K562 (cell line): ENCODE measurements at regions not wholly inside any gene's neighbourhood (a gene's known extent, or its start where the extent isn't known, plus 50 kb on each side); places are given as distances from the start of the nearest gene placed in this dataset.

Source experiments
- CREB1 ChIP-seq, 2 experiments: sonication (generic) in 1 of 2; formaldehyde crosslinking in 1 of 2; IDR thresholded peaks; 2 replicates each; pipeline versions ENCODE4 v1.6.1 to v1.8.0; 2012 to 2022; ENCODE audit warnings: inconsistent platforms in 1 of 2, mild to moderate bottlenecking in 1 of 2, missing genetic modification reagents in 1 of 2, moderate library complexity in 1 of 2
- CTCF ChIP-seq, 3 experiments: IDR thresholded peaks in 2 of 3; conservative IDR thresholded peaks in 1 of 3; 2 replicates each; pipeline ENCODE4 v1.5.1; 2011 to 2012; ENCODE audit warnings: low read length in 3 of 3, mild to moderate bottlenecking in 3 of 3, control low read depth in 2 of 3, improper control_type of control experiment in 1 of 3, inconsistent platforms in 1 of 3, low read depth in 1 of 3, mixed read lengths in 1 of 3, moderate library complexity in 1 of 3; ENCODE audit not compliant: insufficient read depth in 2 of 3
- FOXK2 ChIP-seq, 2 experiments: fragments of 450-650 bp; IDR thresholded peaks in 1 of 2; conservative IDR thresholded peaks in 1 of 2; 2 replicates each; pipeline ENCODE4 v1.6.1; 2016; ENCODE audit warnings: low read depth in 2 of 2, mild to moderate bottlenecking in 1 of 2
- FOXP4 ChIP-seq: sonication (generic); formaldehyde crosslinking; IDR thresholded peaks from 2 replicates; pipeline ENCODE4 v1.8.0; 2022; ENCODE audit warnings: mild to moderate bottlenecking, missing genetic modification reagents, borderline replicate concordance
- GATA2 ChIP-seq: sonication (generic); formaldehyde crosslinking; IDR thresholded peaks from 2 replicates; pipeline ENCODE4 v1.4.0; 2020; ENCODE audit warnings: mild to moderate bottlenecking, missing genetic modification reagents
- SRSF1 ChIP-seq: fragments of 200-400 bp; formaldehyde crosslinking; IDR thresholded peaks from 2 replicates; pipeline ENCODE4 v1.6.1; 2017; ENCODE audit warnings: mild to moderate bottlenecking, low read depth, low read length, moderate library complexity
- TARDBP ChIP-seq: fragments of 450-650 bp; IDR thresholded peaks from 2 replicates; pipeline ENCODE4 v1.6.1; 2016
- TF ChIP-seq, protein P1 (sequence below): fragments of 450-650 bp; IDR thresholded peaks from 2 replicates; pipeline ENCODE4 v1.6.1; 2016; ENCODE audit warnings: low read depth, mild to moderate bottlenecking, moderate library complexity

DNA sequence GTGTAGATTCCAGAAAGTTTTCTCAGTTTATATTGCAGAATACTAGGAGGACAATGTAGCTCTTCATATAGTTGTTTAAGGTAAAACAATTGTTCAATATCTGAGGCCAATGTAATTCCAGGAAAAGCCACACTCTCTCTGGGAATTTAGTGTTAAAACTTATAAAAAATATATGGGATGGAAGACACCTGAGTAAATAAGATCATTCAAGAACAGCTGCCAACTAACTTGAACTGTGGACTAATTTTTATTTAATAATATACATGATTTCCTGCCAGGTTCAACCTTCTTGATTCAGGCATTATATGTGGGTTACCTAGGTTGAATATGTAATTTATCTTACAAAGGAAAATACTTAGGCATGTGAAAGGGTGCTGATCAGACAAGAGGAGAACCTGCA, 841.1 kb upstream of the PRR20A start:
- TF ChIP-seq CREB1 (IDR thresholded peaks at IDR 0.05) (no peak), CREB1 (CRISPR knock-in tag; IDR thresholded peaks at IDR 0.05) (no peak), CTCF (IDR thresholded peaks at IDR 0.05 in 2 of 3, conservative IDR thresholded peaks at IDR 0.05 in 1 of 3; ENCODE audit: insufficient read depth in 2 of 3, low read depth in 1 of 3, low read length in 3 of 3) (no peak), SRSF1 (no peak), FOXK2 (conservative IDR thresholded peaks at IDR 0.05 in 1 of 2, IDR thresholded peaks at IDR 0.05 in 1 of 2; ENCODE audit: low read depth in 2 of 2) (no peak), GATA2 (no peak), TARDBP (no peak), FOXP4 (no peak)
- TF ChIP-seq, protein P1, sequence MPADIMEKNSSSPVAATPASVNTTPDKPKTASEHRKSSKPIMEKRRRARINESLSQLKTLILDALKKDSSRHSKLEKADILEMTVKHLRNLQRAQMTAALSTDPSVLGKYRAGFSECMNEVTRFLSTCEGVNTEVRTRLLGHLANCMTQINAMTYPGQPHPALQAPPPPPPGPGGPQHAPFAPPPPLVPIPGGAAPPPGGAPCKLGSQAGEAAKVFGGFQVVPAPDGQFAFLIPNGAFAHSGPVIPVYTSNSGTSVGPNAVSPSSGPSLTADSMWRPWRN: no peak
